Liver (tissue), 3 donors: ENCODE measurements at regions not wholly inside any gene's neighbourhood (a gene's known extent, or its start where the extent isn't known, plus 50 kb on each side); places are given as distances from the start of the nearest gene placed in this dataset.

Experiments used
- CTCF ChIP-seq: fragments of 150-350 bp; IDR thresholded peaks from 2 replicates; pipeline ENCODE4 v1.5.1; 2017; ENCODE audit warnings: improper control_type of control experiment, low read depth, low read length; ENCODE audit not compliant: missing input control
- EGR1 ChIP-seq, 2 donors: IDR thresholded peaks; 2 replicates each; pipeline ENCODE4 v1.6.1; 2016 to 2018; ENCODE audit warnings: antibody characterized with exemption in 2 of 2, low read depth in 2 of 2
- GABPA ChIP-seq, 2 donors: IDR thresholded peaks in 1 of 2; conservative IDR thresholded peaks in 1 of 2; 2 replicates each; pipeline ENCODE4 v1.6.1; 2016; ENCODE audit warnings: antibody characterized with exemption in 2 of 2, mild to moderate bottlenecking in 1 of 2, moderate library complexity in 1 of 2
- RAD21 ChIP-seq, 2 donors: IDR thresholded peaks; 2 replicates each; pipeline ENCODE4 v1.6.1; 2016; ENCODE audit warnings: antibody characterized with exemption in 2 of 2, mild to moderate bottlenecking in 2 of 2
- YY1 ChIP-seq: IDR thresholded peaks from 2 replicates; pipeline ENCODE4 v1.6.1; 2016; ENCODE audit warnings: antibody characterized with exemption, mild to moderate bottlenecking
- donor health status: healthy.
- donor health status: healthy.

- TF ChIP-seq GABPA (IDR thresholded peaks at IDR 0.05 in 1 of 2, conservative IDR thresholded peaks at IDR 0.05 in 1 of 2): no peak
- TF ChIP-seq CTCF: no peak
- TF ChIP-seq EGR1 (IDR thresholded peaks at IDR 0.05; ENCODE audit: low read depth in 2 of 2): no peak
- no peak for TF ChIP-seq RAD21 (IDR thresholded peaks at IDR 0.05)
- TF ChIP-seq YY1: no peak
Observed at GRCh38 chr2:220811115-220811514, 761.0 kb downstream of the EPHA4 start.
